GM12878 (cell line): ENCODE measurements at regions not wholly inside any gene's neighbourhood (a gene's known extent, or its start where the extent isn't known, plus 50 kb on each side); places are given as distances from the start of the nearest gene placed in this dataset.

Experiments
- ATAC-seq: fragments of 200-7000 bp; cut with Tn5 transposase; 3 replicates; pipeline ENCODE4 v1.9.1; 2020; ENCODE audit warnings: mild to moderate bottlenecking, moderate library complexity
- BruUV-seq: library from RNA; stranded (reverse); fragments of 400-500 nt; replicated peaks from 2 replicates; lab custom pipeline; 2021; lab: Mats Ljungman, UMichigan
- CTCF ChIA-PET: fragments of 300-600 bp; sonication (Branson Sonifier 250); formaldehyde crosslinking; extraction: SDS; loops from one replicate; lab custom pipeline; 2021; ENCODE audit warnings: inconsistent platforms; lab: Yijun Ruan, JAX
- POLR2A ChIA-PET: fragments of 350-600 bp; formaldehyde crosslinking; extraction: SDS; loops from one replicate; lab custom pipeline; 2021; ENCODE audit warnings: inconsistent platforms; lab: Charles Lee
- RAD21 ChIA-PET: fragments of 300-600 bp; sonication (Branson Sonifier 250); formaldehyde crosslinking; loops from one replicate; lab custom pipeline; 2023; ENCODE audit warnings: antibody characterized with exemption; ENCODE audit not compliant: unreplicated experiment; lab: Charles Lee
- SMC1A ChIA-PET: fragments of 300-600 bp; sonication (Branson Sonifier 250); formaldehyde crosslinking; loops from one replicate; lab custom pipeline; 2023; ENCODE audit not compliant: unreplicated experiment, uncharacterized antibody; lab: Charles Lee
- DNase-seq: peaks from one replicate; pipeline ENCODE4 v3.0.0-alpha.2; 2011; ENCODE audit warnings: low read depth, low spot score
- FAIRE-seq: peaks from 3 replicates; lab custom pipeline; 2011; peaks lifted over from hg19 to GRCh38; lab: Jason Lieb, UNC
- H2AFZ ChIP-seq: 2 replicates; pipeline ENCODE4 v1.6.0; 2011; ENCODE audit warnings: low read depth, low read length, control low read depth; ENCODE audit not compliant: control insufficient read depth
- H3K27ac ChIP-seq: 2 replicates; pipeline ENCODE4 v1.5.1; 2011; ENCODE audit warnings: control low read depth; ENCODE audit not compliant: control insufficient read depth, insufficient read depth
- H3K27me3 ChIP-seq, 2 experiments: replicated peaks in 1 of 2; 2 replicates each; pipeline versions ENCODE4 v1.6.0 to v1.6.1; 2011; ENCODE audit warnings: low read length in 1 of 2; ENCODE audit not compliant: control insufficient read depth in 2 of 2, insufficient read depth in 2 of 2
- H3K36me3 ChIP-seq, 2 experiments: 2 replicates each; pipeline ENCODE4 v1.5.1; 2011; ENCODE audit warnings: low read length in 1 of 2; ENCODE audit not compliant: control insufficient read depth in 2 of 2, insufficient read depth in 2 of 2
- H3K4me1 ChIP-seq: 2 replicates; pipeline ENCODE4 v1.6.1; 2011; ENCODE audit warnings: mild to moderate bottlenecking, low read length, moderate library complexity, mixed read lengths; ENCODE audit not compliant: control insufficient read depth, insufficient read depth
- H3K4me2 ChIP-seq: 2 replicates; pipeline ENCODE4 v1.6.0; 2011; ENCODE audit warnings: control low read depth; ENCODE audit not compliant: control insufficient read depth, insufficient read depth
- H3K4me3 ChIP-seq: fragments of 200-600 bp; sonication (generic); 2 replicates; pipeline ENCODE4 v1.5.1; 2016
- H3K79me2 ChIP-seq: 2 replicates; pipeline ENCODE4 v1.6.0; 2011; ENCODE audit warnings: low read length; ENCODE audit not compliant: control insufficient read depth, insufficient read depth
- H3K9ac ChIP-seq: 2 replicates; pipeline ENCODE4 v1.8.0; 2011; ENCODE audit warnings: low read length, control low read depth, mixed read lengths; ENCODE audit not compliant: control insufficient read depth, insufficient read depth
- H3K9me3 ChIP-seq: replicated peaks from 3 replicates; pipeline ENCODE4 v1.5.1; 2011; ENCODE audit warnings: mild to moderate bottlenecking, low read length; ENCODE audit not compliant: control insufficient read depth, insufficient read depth
- H4K20me1 ChIP-seq: 2 replicates; pipeline ENCODE4 v1.6.0; 2011; ENCODE audit not compliant: control insufficient read depth, insufficient read depth
- ASH2L ChIP-seq: fragments of 300-600, 200-600 bp; sonication (generic); IDR thresholded peaks from 2 replicates; pipeline ENCODE4 v1.6.1; 2017; ENCODE audit warnings: low read depth, mild to moderate bottlenecking, borderline replicate concordance
- BACH1 ChIP-seq: fragments of 450-650 bp; IDR thresholded peaks from 2 replicates; pipeline ENCODE4 v1.6.1; 2017; ENCODE audit warnings: mild to moderate bottlenecking, borderline replicate concordance
- CEBPB ChIP-seq, 2 experiments: fragments of 150-350 bp in 1 of 2; IDR thresholded peaks; 2 replicates each; pipeline ENCODE4 v1.6.1; 2012 to 2014; ENCODE audit warnings: low read depth in 2 of 2, low read length in 2 of 2, borderline replicate concordance in 1 of 2, inconsistent platforms in 1 of 2
- CREM ChIP-seq: IDR thresholded peaks from 2 replicates; pipeline ENCODE4 v1.6.1; 2014; ENCODE audit warnings: antibody characterized with exemption, low read depth
- ELK1 ChIP-seq: IDR thresholded peaks from 2 replicates; pipeline ENCODE4 v1.6.1; 2012; ENCODE audit warnings: low read depth, low read length, improper control_type of control experiment
- HDGF ChIP-seq: fragments of 450-650 bp; IDR thresholded peaks from 2 replicates; pipeline ENCODE4 v1.6.1; 2016; ENCODE audit warnings: antibody characterized with exemption
- KLF5 ChIP-seq: fragments of 450-650 bp; IDR thresholded peaks from 2 replicates; pipeline ENCODE4 v1.6.1; 2014; ENCODE audit warnings: mild to moderate bottlenecking; ENCODE audit not compliant: partially characterized antibody
- MLLT1 ChIP-seq: fragments of 450-650 bp; IDR thresholded peaks from 2 replicates; pipeline ENCODE4 v1.6.1; 2016; ENCODE audit warnings: mild to moderate bottlenecking
- PAX5 ChIP-seq: IDR thresholded peaks from 2 replicates; pipeline ENCODE4 v1.6.1; 2011; ENCODE audit warnings: low read depth, low read length, borderline replicate concordance
- RAD21 ChIP-seq: IDR thresholded peaks from 2 replicates; pipeline ENCODE4 v1.6.1; 2011; ENCODE audit warnings: mild to moderate bottlenecking, low read depth, low read length, moderate library complexity; ENCODE audit not compliant: insufficient read depth
- SP1 ChIP-seq: IDR thresholded peaks from one replicate; pipeline ENCODE4 v1.6.1; 2011; ENCODE audit warnings: low read depth, low read length
- ZNF24 ChIP-seq: fragments of 450-650 bp; IDR thresholded peaks from 2 replicates; pipeline ENCODE4 v1.6.1; 2017; ENCODE audit warnings: antibody characterized with exemption, mild to moderate bottlenecking
- ZNF274 ChIP-seq: IDR thresholded peaks from one replicate; pipeline ENCODE4 v1.8.0; 2011; ENCODE audit not compliant: insufficient read length, insufficient read depth
- WGBS: methylation state at CpG from one replicate; pipeline ENCODE4 v1.1.6; 2016; ENCODE audit warnings: low lambda C conversion rate; ENCODE audit not compliant: insufficient replicate concordance, insufficient coverage; ENCODE audit errors: missing lambda C conversion rate; 5-methylcytosine and 5-hydroxymethylcytosine counted together
- in situ Hi-C: fragments of 300-500 bp; cut with MboI; formaldehyde crosslinking; loops from 9 replicates; pipeline ENCODE4 v1.14.3; 2018; ENCODE audit warnings: mixed read lengths
- intact Hi-C: fragments of 100-400 bp; cut with micrococcal nuclease; formaldehyde crosslinking; loops from one replicate; pipeline ENCODE4 v1.14.2; 2022; ENCODE audit not compliant: unreplicated experiment
- TF ChIP-seq, protein P1 (sequence below): fragments of 450-650 bp; IDR thresholded peaks from 2 replicates; pipeline ENCODE4 v1.6.1; 2017; ENCODE audit warnings: mild to moderate bottlenecking, moderate library complexity
- TF ChIP-seq, protein P2 (sequence below): fragments of 450-650 bp; IDR thresholded peaks from 2 replicates; pipeline ENCODE4 v1.6.1; 2016; ENCODE audit warnings: mild to moderate bottlenecking
- TF ChIP-seq, protein P3 (sequence below): IDR thresholded peaks from 2 replicates; pipeline ENCODE4 v1.6.1; 2011; ENCODE audit warnings: borderline replicate concordance, low read depth, mild to moderate bottlenecking, moderate library complexity, mixed read lengths, low read length; ENCODE audit not compliant: insufficient read depth; ENCODE audit errors: extremely low read length

GRCh38 chr15:26177816-26178215 lies 314.7 kb upstream of the ATP10A start (continued):
- no peak for TF ChIP-seq ASH2L
- TF ChIP-seq BACH1, result no peak
- TF ChIP-seq, protein P1, sequence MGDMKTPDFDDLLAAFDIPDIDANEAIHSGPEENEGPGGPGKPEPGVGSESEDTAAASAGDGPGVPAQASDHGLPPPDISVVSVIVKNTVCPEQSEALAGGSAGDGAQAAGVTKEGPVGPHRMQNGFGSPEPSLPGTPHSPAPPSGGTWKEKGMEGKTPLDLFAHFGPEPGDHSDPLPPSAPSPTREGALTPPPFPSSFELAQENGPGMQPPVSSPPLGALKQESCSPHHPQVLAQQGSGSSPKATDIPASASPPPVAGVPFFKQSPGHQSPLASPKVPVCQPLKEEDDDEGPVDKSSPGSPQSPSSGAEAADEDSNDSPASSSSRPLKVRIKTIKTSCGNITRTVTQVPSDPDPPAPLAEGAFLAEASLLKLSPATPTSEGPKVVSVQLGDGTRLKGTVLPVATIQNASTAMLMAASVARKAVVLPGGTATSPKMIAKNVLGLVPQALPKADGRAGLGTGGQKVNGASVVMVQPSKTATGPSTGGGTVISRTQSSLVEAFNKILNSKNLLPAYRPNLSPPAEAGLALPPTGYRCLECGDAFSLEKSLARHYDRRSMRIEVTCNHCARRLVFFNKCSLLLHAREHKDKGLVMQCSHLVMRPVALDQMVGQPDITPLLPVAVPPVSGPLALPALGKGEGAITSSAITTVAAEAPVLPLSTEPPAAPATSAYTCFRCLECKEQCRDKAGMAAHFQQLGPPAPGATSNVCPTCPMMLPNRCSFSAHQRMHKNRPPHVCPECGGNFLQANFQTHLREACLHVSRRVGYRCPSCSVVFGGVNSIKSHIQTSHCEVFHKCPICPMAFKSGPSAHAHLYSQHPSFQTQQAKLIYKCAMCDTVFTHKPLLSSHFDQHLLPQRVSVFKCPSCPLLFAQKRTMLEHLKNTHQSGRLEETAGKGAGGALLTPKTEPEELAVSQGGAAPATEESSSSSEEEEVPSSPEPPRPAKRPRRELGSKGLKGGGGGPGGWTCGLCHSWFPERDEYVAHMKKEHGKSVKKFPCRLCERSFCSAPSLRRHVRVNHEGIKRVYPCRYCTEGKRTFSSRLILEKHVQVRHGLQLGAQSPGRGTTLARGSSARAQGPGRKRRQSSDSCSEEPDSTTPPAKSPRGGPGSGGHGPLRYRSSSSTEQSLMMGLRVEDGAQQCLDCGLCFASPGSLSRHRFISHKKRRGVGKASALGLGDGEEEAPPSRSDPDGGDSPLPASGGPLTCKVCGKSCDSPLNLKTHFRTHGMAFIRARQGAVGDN, result no peak
- TF ChIP-seq KLF5, result no peak
- TF ChIP-seq ZNF24, result no peak
- TF ChIP-seq ELK1, result no peak

- no TSS peak for BruUV-seq
- 18% methylated on average over 10 of the region's 10 CpGs for WGBS
- ATAC-seq (no peak), FAIRE-seq (no peak), DNase-seq (no peak)
- Histone ChIP-seq H3K27me3 (no peaks in the 10 kb centered on the region), H3K27ac (no peak overlapping the region), H4K20me1 (no peaks in the 10 kb centered on the region), H3K36me3 (no peaks in the 10 kb centered on the region), H3K9me3 (no peaks in the 10 kb centered on the region; the same call in 2 of the 3 replicates), H3K79me2 (no peaks in the 10 kb centered on the region), H3K4me2 (no peak overlapping the region), H3K4me3 (no peak overlapping the region), H2AFZ (no peak overlapping the region), H3K4me1 (no peaks in the 10 kb centered on the region), H3K9ac (no peak overlapping the region)
- POLR2A ChIA-PET, result no interaction called here
- RAD21 ChIA-PET, result no interaction called here
- CTCF ChIA-PET, result no interaction called here
- in situ Hi-C loops (loop anchor here (5.0 kb wide), 1 partner anchor 50 kb away; no protein-coding TSS in a partner anchor), intact Hi-C loops (no loop called here)
- SMC1A ChIA-PET, result no interaction called here
- no peak for TF ChIP-seq PAX5
- TF ChIP-seq CEBPB (IDR thresholded peaks at IDR 0.05; ENCODE audit: borderline replicate concordance in 1 of 2, low read depth in 2 of 2, low read length in 2 of 2), result no peak
- no peak for TF ChIP-seq CREM
- TF ChIP-seq, protein P2, sequence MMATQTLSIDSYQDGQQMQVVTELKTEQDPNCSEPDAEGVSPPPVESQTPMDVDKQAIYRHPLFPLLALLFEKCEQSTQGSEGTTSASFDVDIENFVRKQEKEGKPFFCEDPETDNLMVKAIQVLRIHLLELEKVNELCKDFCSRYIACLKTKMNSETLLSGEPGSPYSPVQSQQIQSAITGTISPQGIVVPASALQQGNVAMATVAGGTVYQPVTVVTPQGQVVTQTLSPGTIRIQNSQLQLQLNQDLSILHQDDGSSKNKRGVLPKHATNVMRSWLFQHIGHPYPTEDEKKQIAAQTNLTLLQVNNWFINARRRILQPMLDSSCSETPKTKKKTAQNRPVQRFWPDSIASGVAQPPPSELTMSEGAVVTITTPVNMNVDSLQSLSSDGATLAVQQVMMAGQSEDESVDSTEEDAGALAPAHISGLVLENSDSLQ, result no peak
- TF ChIP-seq MLLT1, result no peak
- TF ChIP-seq HDGF, result no peak
- TF ChIP-seq SP1, result no peak
- TF ChIP-seq, protein P3, sequence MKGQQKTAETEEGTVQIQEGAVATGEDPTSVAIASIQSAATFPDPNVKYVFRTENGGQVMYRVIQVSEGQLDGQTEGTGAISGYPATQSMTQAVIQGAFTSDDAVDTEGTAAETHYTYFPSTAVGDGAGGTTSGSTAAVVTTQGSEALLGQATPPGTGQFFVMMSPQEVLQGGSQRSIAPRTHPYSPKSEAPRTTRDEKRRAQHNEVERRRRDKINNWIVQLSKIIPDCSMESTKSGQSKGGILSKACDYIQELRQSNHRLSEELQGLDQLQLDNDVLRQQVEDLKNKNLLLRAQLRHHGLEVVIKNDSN, result no peak
- no peak for TF ChIP-seq RAD21
- TF ChIP-seq ZNF274, result no peak
Measured at GRCh38 chr15:26176831-26177230, 313.7 kb upstream of the ATP10A start.
